ENCODE measurements at regions not wholly inside any gene's neighbourhood (a gene's known extent, or its start where the extent isn't known, plus 50 kb on each side); places are given as distances from the start of the nearest gene placed in this dataset.
A peak's percentile ranks its signal among the peaks of the same experiment; 100 is the strongest.

DNA sequence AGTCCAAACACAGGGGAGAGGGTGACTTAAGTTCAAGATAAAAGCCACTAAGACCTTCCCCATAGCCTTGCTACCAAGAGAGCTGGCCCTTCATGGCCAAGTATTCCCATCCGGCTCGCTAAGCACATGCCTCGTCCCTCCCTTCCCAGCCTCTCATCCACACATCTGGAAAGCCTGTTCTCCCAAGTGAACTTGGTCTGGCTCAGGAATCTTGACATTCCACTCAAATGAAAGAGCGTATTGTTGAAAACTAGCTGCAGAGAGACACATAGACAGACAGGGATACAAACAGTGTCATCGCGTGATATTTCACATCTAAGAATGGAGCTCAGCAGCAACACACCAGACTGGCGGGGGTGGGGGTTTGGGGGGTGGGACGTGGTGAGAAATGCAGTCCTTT, 182.8 kb upstream of the FOXQ1 start:
- ATAC-seq (peak in 1 of 2 donors; percentile 77), DNase-seq (no peak)
- intact Hi-C loops (cut with DNase I): no loop called here

DNA sequence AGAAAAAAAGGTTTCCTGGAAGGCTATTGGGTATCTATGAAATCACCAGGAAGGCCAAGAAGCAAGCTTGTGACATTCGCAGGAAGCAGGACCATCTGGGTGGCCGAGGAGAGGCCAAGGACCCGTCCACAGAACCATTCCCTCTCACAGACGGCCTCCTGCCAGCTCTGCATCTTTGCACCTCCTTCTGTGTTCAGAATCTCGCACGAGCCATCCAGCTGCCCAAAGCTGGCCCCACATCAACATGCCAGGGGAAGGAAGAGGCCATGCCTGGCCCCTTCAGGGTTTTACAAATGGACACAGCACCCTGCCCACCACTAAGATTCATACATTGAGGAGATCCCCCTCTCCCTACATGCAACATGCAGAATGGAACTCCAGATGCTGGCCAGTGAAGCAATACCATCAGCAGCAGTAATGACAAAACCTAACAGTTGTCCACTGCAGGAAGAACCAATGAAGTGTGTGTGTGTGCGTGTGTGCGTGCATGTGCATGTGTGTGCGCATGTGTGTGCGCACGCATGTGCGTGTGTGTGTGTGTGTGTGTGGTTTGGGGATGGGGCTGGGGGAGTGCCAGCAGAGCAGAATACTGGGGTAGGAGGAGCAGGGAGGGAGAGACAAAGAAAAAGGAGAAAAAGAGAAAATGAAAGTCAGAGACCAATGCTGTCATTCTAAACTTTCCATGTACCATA, 184.2 kb upstream of the FOXQ1 start:
- DNase-seq (no peak), ATAC-seq (no peak)
- intact Hi-C loops (cut with DNase I): no loop called here

DNA sequence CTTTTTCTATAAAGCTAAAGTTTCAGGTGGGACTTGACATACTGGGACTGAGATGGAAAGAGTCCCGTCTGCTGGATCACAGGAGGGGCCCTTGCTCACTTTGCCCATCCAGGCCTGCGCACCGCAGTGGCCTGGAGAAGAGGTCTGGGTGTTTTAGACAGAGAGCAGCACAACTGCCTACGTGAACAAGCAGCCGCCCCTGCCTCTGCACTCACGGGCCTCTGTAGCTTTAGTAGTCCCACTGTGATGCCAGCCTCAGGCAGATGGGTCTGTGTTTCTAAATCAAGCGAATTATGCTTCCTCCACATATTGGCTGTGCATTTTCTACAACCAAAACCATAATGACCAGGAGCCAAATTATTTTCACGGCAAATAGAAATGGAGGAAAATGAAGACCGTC, 184.8 kb upstream of the FOXQ1 start:
- intact Hi-C loops (cut with DNase I): no loop called here
- no peak for ATAC-seq
- DNase-seq: no peak

DNA sequence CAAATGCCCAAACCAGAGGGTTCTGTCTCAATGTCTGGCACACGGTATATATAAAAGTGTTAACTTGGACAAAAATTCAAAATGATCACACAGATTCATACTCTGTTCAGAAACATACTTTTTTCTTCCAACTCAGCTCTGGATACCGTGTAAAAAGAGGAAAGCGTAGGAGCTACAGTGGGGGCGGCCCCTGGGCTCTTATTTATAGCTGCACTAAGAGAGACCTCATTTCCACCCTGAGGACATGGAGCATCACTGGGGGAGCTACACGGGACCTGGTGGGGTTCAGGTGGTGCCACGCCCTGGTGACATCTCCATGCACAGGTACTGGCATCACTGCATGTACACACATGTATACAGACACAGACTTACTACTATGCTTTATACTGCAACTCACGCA, 185.9 kb upstream of the FOXQ1 start:
- intact Hi-C loops (cut with DNase I): no loop called here
- DNase-seq: no peak
- ATAC-seq: no peak

DNA sequence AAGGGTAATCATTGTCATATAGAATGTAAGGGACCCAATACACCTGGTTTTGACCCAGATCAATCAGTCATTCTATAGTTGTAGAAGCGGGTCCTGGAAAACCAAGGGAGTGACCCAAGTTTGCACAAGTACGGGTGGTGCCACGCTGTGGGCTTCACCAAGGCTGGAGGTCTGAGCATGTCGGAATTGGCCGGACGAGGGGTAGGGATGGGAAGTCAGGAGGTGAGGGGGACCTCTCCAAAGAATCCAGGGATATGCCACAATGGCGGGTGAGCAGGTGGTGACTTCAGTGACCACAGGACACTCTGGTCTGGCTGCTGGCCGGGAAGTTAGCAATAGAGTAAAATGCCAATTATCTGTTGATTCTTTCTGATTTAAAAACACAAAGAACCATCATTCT, 186.6 kb upstream of the FOXQ1 start:
- DNase-seq: no peak
- ATAC-seq: no peak
- intact Hi-C loops (cut with DNase I): no loop called here

DNA sequence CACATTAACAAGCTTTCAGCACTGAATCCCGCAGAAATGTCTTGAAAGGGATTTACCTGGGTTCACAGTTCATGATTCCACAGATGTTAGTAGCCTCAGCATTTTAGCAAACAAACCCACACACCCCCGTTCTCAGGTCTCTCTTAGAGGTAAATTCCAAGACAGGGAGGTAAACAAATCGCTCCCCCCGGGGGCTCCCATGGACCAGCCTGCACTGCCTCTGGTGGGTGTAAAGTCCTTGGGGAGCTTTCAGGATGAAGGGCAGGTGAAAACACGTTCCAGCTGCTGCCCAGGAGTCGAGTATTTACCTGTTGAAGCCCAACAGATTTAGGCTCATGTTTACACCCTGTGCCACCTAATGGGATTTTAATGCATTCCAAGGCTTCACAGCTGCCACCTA, 187.0 kb upstream of the FOXQ1 start:
- DNase-seq (no peak), ATAC-seq (no peak)
- intact Hi-C loops (cut with DNase I): no loop called here

DNA sequence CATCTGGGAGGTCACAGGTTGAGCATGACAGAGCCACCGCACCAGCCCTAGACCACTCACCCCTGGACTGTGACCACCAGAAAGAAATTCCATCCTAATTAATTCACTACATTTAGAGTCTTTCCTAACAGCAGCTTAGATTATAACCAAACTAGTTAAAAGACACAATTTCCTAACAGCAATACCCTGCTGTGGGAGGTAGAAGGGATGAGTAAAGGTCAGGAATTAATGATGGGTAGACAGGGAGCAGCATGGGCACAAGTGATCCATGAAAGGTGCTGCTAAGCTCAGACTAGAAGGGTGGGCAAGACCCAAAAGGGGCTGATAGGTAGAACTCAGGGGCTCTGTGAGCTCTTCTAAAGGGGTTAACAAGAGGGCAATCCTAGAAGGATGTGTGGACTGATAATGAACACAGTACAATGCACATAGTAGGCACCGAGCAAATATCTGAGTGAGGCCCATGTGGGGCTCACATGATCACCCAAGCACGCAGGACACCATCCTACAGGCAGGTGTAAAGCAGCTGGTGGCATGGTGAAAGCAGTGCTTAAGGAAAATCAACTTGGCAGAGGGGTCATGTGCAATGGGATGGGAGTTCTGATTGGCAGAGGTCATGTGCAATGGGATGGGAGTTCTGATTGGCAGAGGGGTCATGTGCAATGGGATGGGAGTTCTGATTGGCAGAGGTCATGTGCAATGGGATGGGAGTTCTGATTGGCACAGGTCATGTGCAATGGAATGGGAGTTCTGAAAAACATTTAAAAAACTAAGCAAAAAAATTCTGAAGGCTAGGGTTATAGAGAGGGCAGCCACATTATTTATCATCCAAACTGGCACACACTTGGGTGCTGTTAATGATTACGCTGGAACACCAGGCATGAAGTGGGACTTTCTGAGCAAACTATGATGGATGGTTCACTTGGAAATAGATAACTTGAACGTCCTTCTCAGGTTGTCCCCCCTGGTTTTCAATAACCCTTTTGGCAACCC, 188.2 kb upstream of the FOXQ1 start:
- DNase-seq (no peak), ATAC-seq (no peak)
- intact Hi-C loops (cut with DNase I): no loop called here

DNA sequence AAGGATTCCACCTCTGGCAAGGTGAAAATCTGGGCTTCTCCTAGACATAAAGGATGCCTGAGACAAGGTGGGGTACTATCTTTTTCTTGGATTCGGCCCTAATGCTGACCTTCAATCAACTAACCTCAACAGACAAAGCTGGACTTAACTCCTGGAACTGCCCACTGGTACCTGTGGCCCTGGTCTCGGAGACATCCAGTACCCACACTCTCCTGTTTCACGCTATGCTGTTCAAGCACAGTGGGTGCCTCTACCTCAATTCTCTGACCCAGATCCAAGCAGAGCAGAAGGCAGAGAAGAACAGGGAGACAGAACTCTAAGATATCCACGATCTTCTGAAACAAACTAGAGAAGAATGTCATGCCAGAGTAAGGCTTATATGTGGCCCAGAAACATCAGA, 189.8 kb upstream of the FOXQ1 start:
- intact Hi-C loops (cut with DNase I): no loop called here
- ATAC-seq: no peak
- DNase-seq: no peak

DNA sequence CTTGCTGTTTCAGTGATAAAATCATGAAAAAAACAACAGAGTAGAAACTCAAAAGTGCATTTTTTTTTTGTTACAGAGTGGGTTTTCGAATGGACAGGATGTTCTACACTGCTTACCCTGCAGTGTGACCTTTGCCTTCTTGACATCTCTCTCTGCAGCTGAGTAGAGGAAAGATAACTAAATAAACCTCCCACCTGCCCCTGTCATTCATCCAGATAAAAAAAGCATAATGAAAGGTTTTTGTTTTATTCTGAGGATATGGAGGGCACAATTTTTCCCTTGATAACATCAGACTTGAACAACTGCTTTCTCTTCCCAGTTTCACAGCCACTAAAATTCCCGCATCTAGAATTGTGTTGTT, 193.6 kb upstream of the FOXQ1 start:
- ATAC-seq (no peak), DNase-seq (no peak)
- intact Hi-C loops (cut with DNase I): no loop called here

DNA sequence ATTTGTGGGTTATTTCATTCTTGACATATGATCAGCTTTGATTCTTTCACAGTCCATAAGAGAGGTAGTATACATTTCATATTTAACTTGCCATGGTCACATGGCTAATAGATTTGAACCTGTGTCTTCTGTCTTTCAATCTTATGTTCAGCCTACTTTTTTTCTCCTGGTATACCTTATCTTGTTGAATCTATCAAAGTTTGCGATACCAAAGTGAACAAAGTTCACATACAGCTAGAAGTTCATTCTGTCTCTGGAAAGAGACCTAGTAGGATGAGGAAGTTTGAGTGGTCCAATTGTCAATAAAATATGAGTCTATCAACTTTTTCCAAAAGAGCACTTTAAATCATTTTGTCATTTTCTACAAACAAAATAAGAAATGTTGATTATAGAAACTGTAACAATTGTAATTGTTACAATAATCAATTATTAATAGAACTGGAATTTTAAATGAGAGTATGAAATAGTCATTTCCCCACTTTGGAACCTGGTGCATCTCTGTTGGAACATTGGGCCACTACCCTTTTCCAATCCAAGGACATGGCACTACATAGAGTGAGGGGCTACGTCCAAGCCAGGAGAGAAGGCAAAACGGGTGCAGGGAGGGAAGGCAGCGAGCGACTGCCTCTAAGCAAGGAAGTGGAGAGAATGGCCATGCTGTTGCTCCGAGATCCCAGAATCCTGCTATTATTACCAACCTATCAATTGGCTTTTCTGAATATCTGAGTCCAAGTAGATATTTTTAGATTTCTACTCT, 194.2 kb upstream of the FOXQ1 start:
- intact Hi-C loops (cut with DNase I): no loop called here
- ATAC-seq (no peak), DNase-seq (no peak)

DNA sequence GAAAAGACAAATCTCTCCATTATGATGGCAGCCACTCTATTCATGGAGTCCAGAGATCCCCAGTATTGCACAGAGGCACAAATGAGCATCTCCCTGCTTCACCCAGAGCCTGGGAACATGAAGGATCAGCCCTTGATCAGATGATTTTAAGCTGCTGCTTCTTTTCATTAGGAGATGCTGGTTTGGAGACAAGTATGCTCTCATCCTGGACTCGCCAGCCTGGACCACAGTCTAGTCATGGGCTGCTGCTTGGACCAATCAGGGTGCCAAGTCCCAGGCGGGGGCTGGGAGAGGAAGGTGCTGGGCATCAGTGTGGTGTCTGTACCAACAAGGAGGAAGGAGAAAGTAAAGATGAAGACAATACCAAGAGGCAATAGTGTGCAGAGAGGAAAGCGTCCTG, 195.7 kb upstream of the FOXQ1 start:
- no peak for ATAC-seq
- no peak for DNase-seq
- intact Hi-C loops (cut with DNase I): no loop called here

DNA sequence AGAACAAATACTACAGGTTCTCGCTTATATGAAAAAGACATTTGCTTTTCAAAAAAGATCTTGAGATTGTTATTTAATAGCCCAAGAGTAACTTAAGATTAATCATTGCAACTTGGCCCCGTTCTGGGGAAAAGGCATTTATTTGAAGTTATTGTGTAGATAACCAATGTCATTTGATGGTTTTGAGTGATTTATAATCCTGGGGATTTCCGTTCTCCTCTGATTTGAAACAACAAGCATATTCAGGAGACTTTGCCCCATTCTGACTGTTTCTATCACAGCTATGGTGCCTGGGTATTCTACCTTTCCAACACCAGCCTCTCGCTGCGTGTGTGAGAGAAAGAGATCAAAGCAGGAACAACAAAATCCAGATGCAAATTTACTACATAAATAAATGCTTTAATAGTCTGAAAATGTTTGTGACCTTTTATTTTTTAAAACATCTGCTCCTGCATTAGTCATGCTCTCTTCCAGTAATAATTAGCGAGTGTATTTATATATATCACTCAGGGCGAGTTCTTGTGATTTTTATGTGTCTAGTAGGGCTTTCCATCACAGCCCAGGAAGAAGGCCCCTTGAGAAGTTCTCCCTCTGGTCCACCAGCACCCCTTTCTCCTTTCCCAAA, 197.9 kb upstream of the FOXQ1 start:
- DNase-seq (no peak), ATAC-seq (no peak)
- intact Hi-C loops (cut with DNase I): no loop called here

DNA sequence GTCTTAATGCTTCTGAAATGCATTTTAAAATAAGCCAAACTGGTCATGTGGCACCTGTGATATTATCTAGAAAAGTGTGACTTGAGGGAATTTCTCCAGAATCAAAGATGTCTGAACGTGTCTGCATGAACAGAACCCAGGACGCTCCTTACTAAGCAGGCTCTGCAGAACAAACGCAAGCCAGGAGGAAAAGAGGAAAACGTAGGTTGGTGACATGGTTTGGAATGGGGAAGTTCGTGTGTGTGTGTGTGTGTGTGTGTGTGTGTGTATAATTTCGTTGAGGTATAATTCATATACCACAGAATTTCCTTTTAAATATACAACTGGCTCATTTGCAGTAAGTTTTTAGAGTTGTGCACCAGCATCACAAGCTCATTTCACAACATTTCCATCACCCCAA, 200.5 kb upstream of the FOXQ1 start:
- ATAC-seq (no peak), DNase-seq (no peak)
- intact Hi-C loops (cut with DNase I): no loop called here

DNA sequence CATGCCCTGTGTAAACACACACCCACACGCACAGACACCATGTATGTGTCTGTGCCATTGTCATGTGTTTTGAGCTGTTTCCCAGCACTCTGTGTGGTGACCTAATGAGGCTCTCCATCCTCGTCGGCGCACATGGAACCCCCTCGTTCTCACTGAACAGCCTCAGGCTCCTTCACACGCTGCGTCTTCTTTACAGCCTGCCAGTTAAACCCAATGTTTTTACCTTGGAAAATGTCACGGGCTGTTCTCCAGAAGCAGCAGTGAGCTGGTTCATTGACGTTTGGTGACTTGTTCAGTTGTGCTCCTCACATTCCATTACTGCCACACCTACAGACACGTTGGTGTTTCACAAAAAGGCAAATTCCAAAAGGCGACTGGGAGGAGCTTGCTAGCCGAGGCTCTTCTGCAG, 201.0 kb upstream of the FOXQ1 start:
- intact Hi-C loops (cut with DNase I): no loop called here
- no peak for DNase-seq
- no peak for ATAC-seq

DNA sequence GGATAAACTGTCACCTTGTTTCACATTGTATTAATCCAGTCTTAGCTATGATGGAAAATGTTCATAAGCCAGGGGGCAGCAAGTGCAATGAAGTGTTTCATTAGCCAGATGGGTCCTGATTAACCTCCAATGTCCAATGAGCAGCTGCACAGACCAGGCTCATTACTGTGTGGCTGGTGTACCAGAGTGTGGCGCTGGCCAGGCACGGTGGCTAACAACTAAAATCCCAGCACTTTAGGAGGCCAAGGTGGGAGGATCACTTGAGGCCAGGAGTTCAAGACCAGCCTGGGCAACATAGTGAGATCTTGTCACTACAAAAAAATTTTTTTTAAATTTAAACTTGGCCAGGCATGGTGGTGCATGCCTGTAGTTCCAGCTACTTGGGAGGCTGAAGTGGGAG, 201.7 kb upstream of the FOXQ1 start:
- ATAC-seq (no peak), DNase-seq (no peak)
- intact Hi-C loops (cut with DNase I): no loop called here

DNA sequence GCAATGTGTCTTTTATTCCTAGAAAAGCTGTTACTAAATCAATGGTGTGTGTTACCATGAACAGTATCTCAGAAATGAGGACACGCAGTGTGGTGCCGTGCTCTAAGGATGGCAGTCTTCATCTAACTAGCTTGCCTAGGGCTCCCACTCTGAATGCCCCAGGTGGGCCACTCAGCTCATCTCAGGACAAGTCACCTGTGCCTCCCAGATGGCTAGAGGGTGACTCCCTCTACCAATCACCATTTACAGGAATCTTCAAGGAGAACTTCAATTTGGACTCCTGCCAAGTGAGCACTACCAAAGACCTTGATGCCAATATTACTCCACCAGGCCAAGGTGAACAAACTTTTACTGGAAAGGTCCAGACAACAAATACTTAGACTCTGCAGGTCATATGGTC, 202.8 kb upstream of the FOXQ1 start:
- DNase-seq (no peak), ATAC-seq (no peak)
- intact Hi-C loops (cut with DNase I): no loop called here

DNA sequence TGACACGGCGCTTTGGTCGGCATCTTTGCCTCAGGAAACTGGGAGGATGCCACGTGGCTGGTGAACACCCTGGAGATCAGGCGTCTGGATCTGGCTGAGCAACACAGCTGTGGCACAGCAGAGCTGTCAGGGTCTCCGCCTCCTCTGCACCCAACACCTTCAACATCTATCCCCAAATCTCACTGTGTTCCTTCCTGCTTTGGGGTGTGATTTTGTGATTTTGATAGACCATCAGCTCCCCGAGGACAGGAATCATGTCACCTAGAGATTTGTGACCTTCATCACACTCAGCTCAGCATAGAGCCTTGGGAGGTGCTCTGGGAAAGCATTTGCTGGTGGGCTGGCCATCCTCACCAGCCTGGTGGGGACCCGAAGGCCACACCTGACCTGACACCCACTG, 203.7 kb upstream of the FOXQ1 start:
- DNase-seq (no peak), ATAC-seq (no peak)
- intact Hi-C loops (cut with DNase I): no loop called here

DNA sequence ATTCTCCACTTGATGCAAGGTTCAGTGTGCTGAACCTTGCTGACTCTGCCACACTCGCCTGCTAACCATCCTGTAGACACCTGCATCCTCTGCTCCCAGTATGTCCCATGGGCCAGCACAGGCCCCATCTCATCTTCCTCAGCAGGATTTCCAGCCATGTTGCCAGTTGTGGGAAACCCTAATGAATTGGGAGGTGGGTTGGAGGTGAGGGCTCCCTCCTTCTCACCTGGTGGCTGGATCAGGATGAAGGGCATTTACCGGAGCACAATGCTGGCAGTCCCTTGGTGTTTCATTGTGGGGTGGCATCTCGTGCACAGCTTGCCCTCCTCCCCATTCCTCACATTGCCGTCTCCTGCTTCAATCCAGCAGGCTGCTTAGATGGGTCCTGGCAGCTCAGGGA, 204.3 kb upstream of the FOXQ1 start:
- intact Hi-C loops (cut with DNase I): no loop called here

DNA sequence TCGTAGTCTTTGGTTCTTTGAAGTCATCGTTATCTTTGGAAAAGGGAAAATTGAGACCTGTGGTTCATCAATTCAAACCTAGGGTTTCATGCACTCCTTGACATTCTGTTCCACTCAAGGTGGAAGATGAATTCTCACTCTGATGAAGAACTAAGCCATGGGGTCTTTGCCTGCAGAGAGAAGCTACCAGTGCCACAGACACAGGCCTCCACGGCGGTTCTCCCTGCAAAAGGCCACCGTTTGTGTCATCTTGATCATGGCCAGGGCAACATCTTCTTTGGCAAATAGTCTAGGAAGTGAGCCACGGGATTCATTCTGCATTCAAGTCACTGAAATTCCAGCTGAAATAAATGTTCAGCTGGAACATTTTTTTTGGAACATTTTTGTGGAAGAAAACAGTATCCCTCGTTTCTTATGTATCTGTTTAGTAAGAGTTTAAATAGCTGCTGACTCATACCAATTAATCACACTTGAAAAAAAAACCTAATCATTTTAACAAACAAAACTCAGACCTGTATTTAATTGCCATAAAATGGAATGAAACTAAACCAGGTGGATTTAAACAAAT, 206.0 kb upstream of the FOXQ1 start:
- DNase-seq: no peak
- ATAC-seq: no peak
- intact Hi-C loops (cut with DNase I): no loop called here

More for the DNA sequence above, 204.3 kb upstream of the FOXQ1 start:
- DNase-seq: no peak
- ATAC-seq: no peak

Data from left cardiac atrium (tissue), 4 donors.